H1 (cell line): ENCODE measurements at regions not wholly inside any gene's neighbourhood (a gene's known extent, or its start where the extent isn't known, plus 50 kb on each side); places are given as distances from the start of the nearest gene placed in this dataset.

Experiments
- CTCF ChIA-PET: fragments of 300-600 bp; sonication (Branson Sonifier 250); formaldehyde crosslinking; loops from one replicate; lab custom pipeline; 2021; ENCODE audit not compliant: partially characterized antibody; lab: Charles Lee
- POLR2A ChIA-PET: fragments of 300-600 bp; sonication (Branson Sonifier 250); formaldehyde crosslinking; loops from one replicate; lab custom pipeline; 2021; ENCODE audit warnings: inconsistent platforms; ENCODE audit not compliant: partially characterized antibody; lab: Charles Lee
- DNase-seq, 2 experiments: peaks; one replicate each; pipeline versions ENCODE4 v3.0.0 to v3.0.0-alpha.2; 2010 to 2022; ENCODE audit warnings: low spot score in 2 of 2, low read depth in 1 of 2, mixed read lengths in 1 of 2
- FAIRE-seq: peaks from 2 replicates; lab custom pipeline; 2011; peaks lifted over from hg19 to GRCh38; lab: Jason Lieb, UNC
- H2AFZ ChIP-seq: 2 replicates; pipeline ENCODE4 v1.8.1; 2012; ENCODE audit warnings: low read length, inconsistent platforms
- H2AK5ac ChIP-seq: 2 replicates; pipeline ENCODE4 v1.6.1; 2013; ENCODE audit warnings: low read depth, low read length
- H2BK120ac ChIP-seq: replicated peaks from 2 replicates; pipeline ENCODE3; 2013; ENCODE audit warnings: low read depth, low read length, inconsistent platforms
- H2BK12ac ChIP-seq: 2 replicates; pipeline ENCODE4 v1.6.1; 2013; ENCODE audit warnings: low read depth, low read length
- H2BK15ac ChIP-seq: 2 replicates; pipeline ENCODE4 v1.6.1; 2013; ENCODE audit warnings: low read length
- H2BK20ac ChIP-seq: 2 replicates; pipeline ENCODE4 v1.6.1; 2013; ENCODE audit warnings: low read length
- H2BK5ac ChIP-seq: 2 replicates; pipeline ENCODE4 v1.6.1; 2013; ENCODE audit warnings: low read depth, low read length
- H3K14ac ChIP-seq: 2 replicates; pipeline ENCODE4 v1.6.1; 2013; ENCODE audit warnings: inconsistent platforms; ENCODE audit not compliant: insufficient read length
- H3K18ac ChIP-seq: 2 replicates; pipeline ENCODE4 v1.6.1; 2013; ENCODE audit warnings: low read length; ENCODE audit errors: extremely low read depth
- H3K23ac ChIP-seq: 2 replicates; pipeline ENCODE4 v1.6.1; 2013; ENCODE audit warnings: inconsistent platforms; ENCODE audit not compliant: insufficient read length
- H3K23me2 ChIP-seq: 2 replicates; pipeline ENCODE4 v1.6.1; 2013; ENCODE audit warnings: low read depth, low read length
- H3K27ac ChIP-seq: 2 replicates; pipeline ENCODE4 v1.6.1; 2011; ENCODE audit warnings: low read depth, low read length, inconsistent platforms
- H3K27me3 ChIP-seq, 4 experiments: replicated peaks in 1 of 4; 1 replicate in 1 of 4; 2 replicates in 3 of 4; pipeline versions ENCODE4 v1.6.1 to v1.8.1; 2011 to 2013; ENCODE audit warnings: low read length in 3 of 4, mild to moderate bottlenecking in 3 of 4, inconsistent platforms in 2 of 4, mixed read lengths in 2 of 4, moderate library complexity in 1 of 4; ENCODE audit not compliant: control insufficient read depth in 3 of 4, insufficient read depth in 3 of 4; ENCODE audit errors: extremely low read depth in 1 of 4
- H3K36me3 ChIP-seq, 4 experiments: 2 replicates each; pipeline versions ENCODE4 v1.6.1 to v1.8.1; 2011 to 2013; ENCODE audit warnings: mild to moderate bottlenecking in 4 of 4, low read length in 3 of 4, moderate library complexity in 2 of 4, control low read depth in 1 of 4, inconsistent platforms in 1 of 4; ENCODE audit not compliant: insufficient read depth in 4 of 4, control insufficient read depth in 2 of 4
- H3K4ac ChIP-seq: replicated peaks from 2 replicates; pipeline ENCODE3; 2013; ENCODE audit warnings: low read length, low read depth, mixed read lengths, inconsistent platforms; ENCODE audit not compliant: insufficient read length
- H3K4me1 ChIP-seq, 4 experiments: replicated peaks in 1 of 4; 1 replicate in 1 of 4; 2 replicates in 3 of 4; pipeline versions ENCODE4 v1.6.1 to v1.8.1; 2011 to 2013; ENCODE audit warnings: low read length in 3 of 4, inconsistent platforms in 2 of 4, mixed read lengths in 1 of 4; ENCODE audit not compliant: insufficient read depth in 4 of 4, control insufficient read depth in 3 of 4
- H3K4me2 ChIP-seq, 2 experiments: 2 replicates each; pipeline versions ENCODE4 v1.6.1 to v1.8.1; 2011 to 2013; ENCODE audit warnings: low read depth in 2 of 2, low read length in 2 of 2, control low read depth in 1 of 2, inconsistent platforms in 1 of 2, mild to moderate bottlenecking in 1 of 2; ENCODE audit not compliant: insufficient read depth in 1 of 2
- H3K4me3 ChIP-seq, 4 experiments: fragments of 200-600, 300-600 bp in 1 of 4; sonication (generic), shearing (Covaris generic), sonication (Bioruptor Twin) in 1 of 4; 2 replicates each; pipeline versions ENCODE4 v1.5.1 to v1.8.1; 2011 to 2016; ENCODE audit warnings: low read length in 4 of 4, low read depth in 3 of 4, control low read depth in 2 of 4, inconsistent platforms in 2 of 4, mild to moderate bottlenecking in 2 of 4, mixed read lengths in 1 of 4, moderate library complexity in 1 of 4; ENCODE audit not compliant: insufficient read depth in 2 of 4; ENCODE audit errors: extremely low read depth in 1 of 4
- H3K56ac ChIP-seq: replicated peaks from 2 replicates; pipeline ENCODE3; 2013; ENCODE audit warnings: low read depth, mild to moderate bottlenecking, mixed read lengths, low read length, inconsistent platforms; ENCODE audit not compliant: insufficient read length
- H3K79me1 ChIP-seq: 2 replicates; pipeline ENCODE4 v1.6.1; 2013; ENCODE audit warnings: low read depth, low read length, control low read depth
- H3K79me2 ChIP-seq, 2 experiments: 2 replicates each; pipeline versions ENCODE4 v1.6.1 to v1.8.1; 2012 to 2013; ENCODE audit warnings: low read length in 2 of 2, mild to moderate bottlenecking in 2 of 2, inconsistent platforms in 1 of 2; ENCODE audit not compliant: insufficient read depth in 2 of 2, control insufficient read depth in 1 of 2
- H3K9ac ChIP-seq, 4 experiments: replicated peaks in 1 of 4; 1 replicate in 1 of 4; 2 replicates in 3 of 4; pipeline versions ENCODE4 v1.6.1 to v1.8.1; 2011 to 2013; ENCODE audit warnings: low read depth in 3 of 4, low read length in 3 of 4, control low read depth in 2 of 4, mild to moderate bottlenecking in 2 of 4, moderate library complexity in 2 of 4, inconsistent platforms in 1 of 4; ENCODE audit errors: extremely low read depth in 1 of 4
- H3K9me3 ChIP-seq, 2 experiments: 2 replicates each; pipeline versions ENCODE4 v1.6.1 to v1.8.1; 2012 to 2013; ENCODE audit warnings: mild to moderate bottlenecking in 2 of 2, moderate library complexity in 2 of 2, control low read depth in 1 of 2, inconsistent platforms in 1 of 2, low read depth in 1 of 2, low read length in 1 of 2, mixed read lengths in 1 of 2; ENCODE audit not compliant: insufficient read depth in 2 of 2
- H4K20me1 ChIP-seq, 2 experiments: replicated peaks in 1 of 2; 2 replicates each; pipeline versions ENCODE3 to v1.8.1; 2011 to 2013; ENCODE audit warnings: inconsistent platforms in 2 of 2, low read length in 2 of 2, mild to moderate bottlenecking in 1 of 2; ENCODE audit not compliant: insufficient read depth in 2 of 2, control insufficient read depth in 1 of 2
- H4K5ac ChIP-seq: 2 replicates; pipeline ENCODE4 v1.6.1; 2013; ENCODE audit warnings: low read length, low read depth, mixed read lengths, inconsistent platforms; ENCODE audit not compliant: insufficient read length
- H4K8ac ChIP-seq: 2 replicates; pipeline ENCODE4 v1.8.0; 2013; ENCODE audit warnings: mild to moderate bottlenecking, moderate library complexity, low read length, inconsistent platforms; ENCODE audit not compliant: insufficient read depth; ENCODE audit errors: extremely low read depth
- H4K91ac ChIP-seq: replicated peaks from 2 replicates; pipeline ENCODE3; 2013; ENCODE audit warnings: low read length, mixed read lengths, inconsistent platforms; ENCODE audit not compliant: insufficient read length
- ATF2 ChIP-seq: IDR thresholded peaks from 2 replicates; pipeline ENCODE4 v1.6.1; 2012; ENCODE audit warnings: low read length, inconsistent platforms
- EP300 ChIP-seq, 2 experiments: IDR thresholded peaks; 1 replicate in 1 of 2; 2 replicates in 1 of 2; pipeline ENCODE4 v1.6.1; 2011 to 2012; ENCODE audit warnings: low read depth in 2 of 2, low read length in 2 of 2, mild to moderate bottlenecking in 2 of 2, borderline replicate concordance in 1 of 2, inconsistent platforms in 1 of 2, moderate library complexity in 1 of 2
- FOSL1 ChIP-seq: IDR thresholded peaks from 2 replicates; pipeline ENCODE4 v1.6.1; 2011; ENCODE audit warnings: mild to moderate bottlenecking, low read depth, low read length, moderate library complexity; ENCODE audit not compliant: insufficient read depth
- MAFK ChIP-seq: IDR thresholded peaks from 2 replicates; pipeline ENCODE4 v1.6.1; 2012; ENCODE audit warnings: low read depth, mild to moderate bottlenecking, improper control_type of control experiment, low read length
- SP4 ChIP-seq: IDR thresholded peaks from 2 replicates; pipeline ENCODE4 v1.6.1; 2012; ENCODE audit warnings: low read length, inconsistent platforms
- SUZ12 ChIP-seq: fragments of 200-600 bp; sonication (generic); IDR thresholded peaks from 2 replicates; pipeline ENCODE4 v1.6.1; 2012; ENCODE audit warnings: mild to moderate bottlenecking, inconsistent platforms, low read length, moderate library complexity, mixed read lengths
- WGBS, 2 experiments: shearing (Covaris generic) in 1 of 2; methylation state at CpG; one replicate each; pipeline versions ENCODE4 v1.1.6 to v1.1.7; 2013 to 2015; ENCODE audit warnings: low lambda C conversion rate in 2 of 2, mixed read lengths in 2 of 2, inconsistent platforms in 1 of 2, low coverage in 1 of 2, missing lambda C conversion rate in 1 of 2; ENCODE audit not compliant: insufficient replicate concordance in 2 of 2, insufficient coverage in 1 of 2, insufficient read length in 1 of 2; ENCODE audit errors: extremely low coverage in 1 of 2, missing lambda C conversion rate in 1 of 2; 5-methylcytosine and 5-hydroxymethylcytosine counted together

- H3K27me3 ChIP-seq: no peaks in the 10 kb centered on the region
- H2BK120ac ChIP-seq: no peak overlapping the region
- H3K27ac ChIP-seq: no peak overlapping the region
- no peak overlapping the region for H3K56ac ChIP-seq
- H3K4me3 ChIP-seq: no peak overlapping the region
- no peak overlapping the region for H3K14ac ChIP-seq
- H4K5ac ChIP-seq: no peak overlapping the region
- TF ChIP-seq SUZ12: no peak
- no peak for TF ChIP-seq SP4
- no peak for TF ChIP-seq EP300 (IDR thresholded peaks at IDR 0.05; ENCODE audit: borderline replicate concordance in 1 of 2, low read depth in 2 of 2, low read length in 2 of 2)
- peak; percentile 63 for TF ChIP-seq MAFK
- TF ChIP-seq FOSL1: no peak
- TF ChIP-seq ATF2: no peak
- H3K4ac ChIP-seq: no peak overlapping the region
- no peak overlapping the region for H4K8ac ChIP-seq
- no peaks in the 10 kb centered on the region for H4K20me1 ChIP-seq
- no peak for FAIRE-seq
- H2AK5ac ChIP-seq: no peak overlapping the region
- H3K23ac ChIP-seq: no peak overlapping the region
- no peak overlapping the region for H2BK12ac ChIP-seq
- H3K79me2 ChIP-seq: no peaks in the 10 kb centered on the region
- H2BK15ac ChIP-seq: no peak overlapping the region
- 94% methylated on average over 1 of the region's 1 CpG; no CpG with 5 or more reads in 1 of the 2 experiments for WGBS, 2 experiments
- no peaks in the 10 kb centered on the region for H3K9me3 ChIP-seq
- H2BK20ac ChIP-seq: no peak overlapping the region
- H3K4me2 ChIP-seq: no peak overlapping the region
- no peak overlapping the region for H3K18ac ChIP-seq
- ChIA-PET CTCF (no interaction called here), POLR2A (no interaction called here)
- H2BK5ac ChIP-seq: no peak overlapping the region
- no peak for DNase-seq
- no peaks in the 10 kb centered on the region for H3K23me2 ChIP-seq
- no peaks in the 10 kb centered on the region for H3K4me1 ChIP-seq
- H3K9ac ChIP-seq: no peak overlapping the region
- H4K91ac ChIP-seq: no peak overlapping the region
- 0 out of 2 replicates have a peak overlapping the region, but pooled peaks have one; percentile 39 for H2AFZ ChIP-seq
- H3K79me1 ChIP-seq: no peaks in the 10 kb centered on the region
- no peaks in the 10 kb centered on the region for H3K36me3 ChIP-seq
These were observed 1577.2 kb downstream of the AMY1C start for GRCh38 chr1:105326886-105327285.
